Pancreas (tissue), 10 donors: ENCODE measurements at regions not wholly inside any gene's neighbourhood (a gene's known extent, or its start where the extent isn't known, plus 50 kb on each side); places are given as distances from the start of the nearest gene placed in this dataset.
"Not testable (repeated sequence)": the region's sequence is repeated elsewhere in the genome, so short reads cannot be mapped to it uniquely, and the experiment has no call there.

Experiments used
- ATAC-seq, 4 donors: fragments of 200-7000 bp; cut with Tn5 transposase; one replicate each; pipeline versions ENCODE4 v1.8.0 to v1.9.1; 2020; ENCODE audit warnings: mild to moderate bottlenecking in 4 of 4, moderate library complexity in 4 of 4
- DNase-seq, 6 donors: peaks; one replicate each; pipeline ENCODE4 v3.0.0-alpha.2; 2020
- FAIRE-seq: peaks from 2 replicates; lab custom pipeline; 2012; peaks lifted over from hg19 to GRCh38; lab: Jason Lieb, UNC
- H3K27ac ChIP-seq, 4 donors: fragments of 200-600 bp; sonication (generic); 1 replicate in 3 of 4; 2 replicates in 1 of 4; pipeline versions ENCODE4 v1.5.0 to v1.8.0; 2020
- H3K27me3 ChIP-seq, 4 donors: fragments of 200-600 bp; one replicate each; pipeline ENCODE4 v1.8.0; 2021
- H3K36me3 ChIP-seq, 3 donors: fragments of 200-600 bp; sonication (generic) in 1 of 3; one replicate each; pipeline versions ENCODE4 v1.5.0 to v1.8.0; 2020 to 2021
- H3K4me1 ChIP-seq, 3 donors: fragments of 200-600 bp; one replicate each; pipeline ENCODE4 v1.8.0; 2021
- H3K4me3 ChIP-seq, 4 donors: fragments of 200-600 bp; sonication (generic) in 2 of 4; one replicate each; pipeline versions ENCODE4 v1.5.0 to v1.8.0; 2020 to 2021
- H3K9me3 ChIP-seq, 4 donors: fragments of 200-600 bp; one replicate each; pipeline ENCODE4 v1.8.0; 2021
- WGBS, 2 donors: extraction: QIAGEN DNeasy Blood & Tissue Kit; methylation state at CpG; one replicate each; pipeline ENCODE4 v1.1.7; 2013; 5-methylcytosine and 5-hydroxymethylcytosine counted together
- intact Hi-C, 3 donors: fragments of 100-400 bp; cut with DNase I; formaldehyde crosslinking; loops; one replicate each; pipeline versions ENCODE4 v1.11.1 to v1.14.2; 2022
- TF ChIP-seq, protein P1 (sequence below), 4 donors: fragments of 200-600 bp; sonication (generic) in 3 of 4; IDR thresholded peaks; one replicate each; pipeline versions ENCODE4 v1.5.0 to v1.8.0; 2021; ENCODE audit warnings: antibody characterized with exemption in 4 of 4
- donor health status: healthy with polysubstance abuse.
- donor health status: DM: no; HTN: no; CAD: no; lungs with moderate emphysema.
- donor health status: DM: no; HTN: no; CAD: no.
- donor health status: control.
- donor health status: control.
- donor health status: Bipolar disorder and iron deficiency.
- donor health status: DM: yes; HTN: yes; CAD: no.
- donor health status: DM: no; HTN: no; CAD: no.
- donor health status: DM: no; HTN: no; CAD: no.
- donor health status: DM: yes; HTN: yes; CAD: no.

DNA sequence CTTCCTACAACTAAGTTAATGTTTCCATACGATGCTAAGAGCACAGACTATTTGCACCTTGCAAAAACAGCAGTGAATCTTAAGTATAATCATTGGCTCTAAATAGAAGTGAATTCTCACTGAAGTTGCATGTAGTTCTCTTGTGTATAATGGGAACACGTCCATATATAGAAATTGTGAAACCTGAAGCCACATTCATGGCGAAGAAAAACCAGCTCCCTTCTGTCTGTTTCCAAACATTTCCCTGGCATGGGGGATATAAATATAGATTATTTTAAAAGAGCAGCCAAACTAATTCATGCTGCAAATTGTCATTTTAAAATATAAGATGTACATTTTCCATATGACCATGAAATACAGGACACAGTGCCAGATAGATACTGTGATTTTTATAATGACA lies 71.1 kb downstream of the TRAM1L1 start:
- DNase-seq: no peak
- no peaks in the 10 kb centered on the region for H3K9me3 ChIP-seq
- no peaks in the 10 kb centered on the region for H3K36me3 ChIP-seq
- 64 to 67% methylated on average over 3 of the region's 3 CpGs for WGBS, 2 donors
- H3K4me3 ChIP-seq: no peak overlapping the region
- no peak for FAIRE-seq
- no peaks in the 10 kb centered on the region for H3K27me3 ChIP-seq
- no peaks in the 10 kb centered on the region for H3K4me1 ChIP-seq
- intact Hi-C loops: no loop called here
- TF ChIP-seq, protein P1, sequence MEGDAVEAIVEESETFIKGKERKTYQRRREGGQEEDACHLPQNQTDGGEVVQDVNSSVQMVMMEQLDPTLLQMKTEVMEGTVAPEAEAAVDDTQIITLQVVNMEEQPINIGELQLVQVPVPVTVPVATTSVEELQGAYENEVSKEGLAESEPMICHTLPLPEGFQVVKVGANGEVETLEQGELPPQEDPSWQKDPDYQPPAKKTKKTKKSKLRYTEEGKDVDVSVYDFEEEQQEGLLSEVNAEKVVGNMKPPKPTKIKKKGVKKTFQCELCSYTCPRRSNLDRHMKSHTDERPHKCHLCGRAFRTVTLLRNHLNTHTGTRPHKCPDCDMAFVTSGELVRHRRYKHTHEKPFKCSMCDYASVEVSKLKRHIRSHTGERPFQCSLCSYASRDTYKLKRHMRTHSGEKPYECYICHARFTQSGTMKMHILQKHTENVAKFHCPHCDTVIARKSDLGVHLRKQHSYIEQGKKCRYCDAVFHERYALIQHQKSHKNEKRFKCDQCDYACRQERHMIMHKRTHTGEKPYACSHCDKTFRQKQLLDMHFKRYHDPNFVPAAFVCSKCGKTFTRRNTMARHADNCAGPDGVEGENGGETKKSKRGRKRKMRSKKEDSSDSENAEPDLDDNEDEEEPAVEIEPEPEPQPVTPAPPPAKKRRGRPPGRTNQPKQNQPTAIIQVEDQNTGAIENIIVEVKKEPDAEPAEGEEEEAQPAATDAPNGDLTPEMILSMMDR (IDR thresholded peaks at IDR 0.05): no peak
- ATAC-seq: no peak
- no peak overlapping the region for H3K27ac ChIP-seq

DNA sequence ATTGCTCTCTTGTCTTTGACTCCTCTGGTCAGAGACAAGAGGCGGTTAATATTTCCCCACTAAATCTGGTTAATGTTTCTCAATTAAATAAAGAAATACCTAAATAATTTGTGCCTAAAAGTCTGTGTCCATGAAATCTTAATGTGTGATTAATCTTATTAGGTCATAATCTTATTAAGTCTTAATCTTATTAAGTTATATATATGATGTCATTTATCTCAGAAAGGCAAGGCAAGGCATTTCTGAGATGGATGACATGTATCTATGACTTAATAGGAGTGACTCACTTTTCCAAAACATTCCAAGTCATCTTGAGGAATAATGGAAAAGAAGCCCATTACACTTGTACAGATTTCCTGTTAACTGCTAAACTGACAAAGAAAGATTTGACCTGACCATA lies 74.7 kb downstream of the TRAM1L1 start:
- TF ChIP-seq, protein P1 (IDR thresholded peaks at IDR 0.05): no peak
- FAIRE-seq (no peak), ATAC-seq (no peak), DNase-seq (no peak)
- intact Hi-C loops: no loop called here
- Histone ChIP-seq H3K36me3 (no peaks in the 10 kb centered on the region), H3K27ac (no peak overlapping the region), H3K27me3 (no peaks in the 10 kb centered on the region), H3K4me1 (no peaks in the 10 kb centered on the region), H3K9me3 (no peaks in the 10 kb centered on the region), H3K4me3 (no peak overlapping the region)
- WGBS, 2 donors: 92 to 93% methylated on average over 1 of the region's 1 CpG

DNA sequence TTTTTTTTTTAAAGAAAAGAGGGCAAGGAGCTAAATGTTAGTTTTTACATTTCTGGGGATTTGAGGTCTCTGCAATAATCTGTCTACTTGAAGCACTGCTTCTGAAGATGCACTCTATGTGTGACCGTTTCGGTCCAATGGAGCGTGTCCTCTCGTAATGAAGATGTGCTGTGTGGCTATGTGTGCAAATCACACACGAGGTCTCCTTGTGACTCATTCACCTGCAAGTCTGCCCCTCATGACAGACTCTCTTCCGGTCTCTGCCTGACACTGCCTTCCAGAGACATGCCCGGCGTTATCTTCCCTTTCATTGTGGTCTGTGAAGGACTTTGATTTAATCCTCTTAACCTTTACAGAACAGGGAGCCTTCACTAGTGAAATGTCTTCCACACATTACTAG lies 84.3 kb downstream of the TRAM1L1 start:
- 66 to 71% methylated on average over 8 of the region's 8 CpGs for WGBS, 2 donors
- Histone ChIP-seq H3K27ac (no peak overlapping the region), H3K9me3 (no peaks in the 10 kb centered on the region), H3K36me3 (no peaks in the 10 kb centered on the region), H3K4me3 (no peak overlapping the region), H3K27me3 (no peaks in the 10 kb centered on the region), H3K4me1 (no peaks in the 10 kb centered on the region)
- DNase-seq (no peak), ATAC-seq (no peak), FAIRE-seq (no peak)
- intact Hi-C loops: no loop called here
- TF ChIP-seq, protein P1 (IDR thresholded peaks at IDR 0.05): no peak

DNA sequence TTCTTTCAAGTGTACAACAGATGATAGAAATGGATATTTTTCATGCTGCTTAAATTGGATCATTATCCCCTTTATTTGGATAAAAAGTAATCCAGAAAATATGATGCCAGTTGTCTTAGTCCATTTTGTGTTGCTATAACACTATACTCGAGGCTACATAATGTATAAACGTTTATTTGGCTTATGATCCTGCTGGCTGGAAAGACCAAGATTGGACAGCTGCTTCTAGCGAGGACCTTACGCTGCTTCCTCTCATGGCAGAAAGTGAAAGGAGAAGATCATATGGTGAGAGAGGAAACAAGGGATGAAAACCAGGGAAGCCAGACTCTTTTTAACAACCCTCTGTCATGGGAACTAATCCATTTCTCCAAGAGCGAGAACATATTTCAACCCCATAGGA lies 102.7 kb downstream of the TRAM1L1 start:
- TF ChIP-seq, protein P1 (IDR thresholded peaks at IDR 0.05): no peak
- H3K27me3 ChIP-seq: no peaks in the 10 kb centered on the region
- ATAC-seq (no peak), DNase-seq (no peak), FAIRE-seq (no peak)
- intact Hi-C loops: no loop called here
- no peak overlapping the region for H3K4me3 ChIP-seq
- 68 to 80% methylated on average over 5 of the region's 5 CpGs for WGBS, 2 donors
- H3K27ac ChIP-seq: no peak overlapping the region
- H3K9me3 ChIP-seq: no peaks in the 10 kb centered on the region
- H3K36me3 ChIP-seq: no peaks in the 10 kb centered on the region
- H3K4me1 ChIP-seq: no peaks in the 10 kb centered on the region

DNA sequence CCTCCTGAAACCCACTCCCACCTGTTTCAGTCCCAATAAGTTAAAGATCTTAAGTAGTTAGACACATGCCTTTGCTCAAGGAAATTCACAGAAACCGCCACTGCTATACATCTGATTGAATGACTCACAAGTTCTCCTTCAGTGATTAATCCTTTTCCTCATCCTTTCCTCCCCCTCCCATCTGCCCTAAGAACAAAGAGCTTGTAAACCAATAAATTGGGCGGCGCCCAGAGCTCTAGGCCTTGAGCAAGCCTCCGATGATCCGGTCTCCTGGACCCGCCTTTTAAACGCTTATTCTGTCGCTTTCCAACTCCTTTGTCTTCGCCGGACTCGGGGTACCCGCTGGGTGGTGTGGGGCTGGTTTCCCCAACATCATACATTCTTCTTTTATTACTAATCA lies 104.9 kb downstream of the TRAM1L1 start:
- ATAC-seq, intact Hi-C loops: not testable (repeated sequence)
- 76 to 83% methylated on average over 12 of the region's 12 CpGs for WGBS, 2 donors

DNA sequence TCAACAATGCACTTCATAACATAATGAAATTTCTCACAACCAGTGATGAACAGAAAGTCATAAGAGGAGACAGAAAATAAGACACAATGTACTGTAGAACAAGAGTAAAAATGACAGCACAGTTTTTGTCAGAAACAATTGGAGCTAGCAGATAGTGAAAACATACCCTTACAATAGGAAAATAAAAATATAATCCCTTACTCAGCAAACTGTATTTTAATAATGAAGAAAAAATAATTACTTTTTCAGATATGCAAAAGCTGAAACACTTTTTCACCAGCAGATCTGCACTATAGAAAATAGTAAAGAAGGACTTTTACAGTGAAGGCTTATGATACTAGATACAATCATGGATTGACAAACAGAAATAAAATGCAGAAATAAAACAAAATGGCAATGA lies 126.3 kb downstream of the TRAM1L1 start:
- H3K4me1 ChIP-seq: no peaks in the 10 kb centered on the region
- H3K4me3 ChIP-seq: no peak overlapping the region
- DNase-seq (no peak), ATAC-seq (no peak), FAIRE-seq (no peak)
- no peaks in the 10 kb centered on the region for H3K9me3 ChIP-seq
- H3K36me3 ChIP-seq: no peaks in the 10 kb centered on the region
- no peak overlapping the region for H3K27ac ChIP-seq
- no peaks in the 10 kb centered on the region for H3K27me3 ChIP-seq
- intact Hi-C loops: no loop called here
- TF ChIP-seq, protein P1 (IDR thresholded peaks at IDR 0.05): no peak

More for the DNA sequence above, 104.9 kb downstream of the TRAM1L1 start:
- not testable (repeated sequence) for H3K9me3 ChIP-seq, H3K36me3 ChIP-seq, H3K27ac ChIP-seq, H3K4me1 ChIP-seq, FAIRE-seq, H3K27me3 ChIP-seq, DNase-seq, H3K4me3 ChIP-seq
